GM20000 (cell line): ENCODE measurements at regions not wholly inside any gene's neighbourhood (a gene's known extent, or its start where the extent isn't known, plus 50 kb on each side); places are given as distances from the start of the nearest gene placed in this dataset.
"Not testable (repeated sequence)": the region's sequence is repeated elsewhere in the genome, so short reads cannot be mapped to it uniquely, and the experiment has no call there.

Experiments
- DNase-seq: peaks from one replicate; pipeline ENCODE4 v3.0.0; 2012; ENCODE audit warnings: low spot score
- CTCF ChIP-seq: IDR thresholded peaks from 2 replicates; pipeline ENCODE4 v1.5.1; 2012; ENCODE audit warnings: mild to moderate bottlenecking, control low read depth; ENCODE audit errors: extremely low read depth, missing control alignments

GRCh38 chr6:101080597-101080996 is 199.5 kb upstream of the ASCC3 start:
- TF ChIP-seq CTCF, result no peak
- DNase-seq, result no peak

- no peak for DNase-seq
- no peak for TF ChIP-seq CTCF
Observed at GRCh38 chr6:101083533-101084175, 202.5 kb upstream of the ASCC3 start.

- no peak for DNase-seq
- TF ChIP-seq CTCF, result no peak
Observed at GRCh38 chr6:101085327-101085726, 204.2 kb upstream of the ASCC3 start.

GRCh38 chr6:101086473-101086872 is 205.3 kb upstream of the ASCC3 start:
- DNase-seq, result no peak
- no peak for TF ChIP-seq CTCF

- TF ChIP-seq CTCF, result no peak
- DNase-seq, result no peak
Observed at GRCh38 chr6:101088594-101088993, 207.5 kb upstream of the ASCC3 start.

- no peak for TF ChIP-seq CTCF
- no peak for DNase-seq
Observed at GRCh38 chr6:101089640-101090039, 208.5 kb upstream of the ASCC3 start.

GRCh38 chr6:101090281-101090680 is 209.2 kb upstream of the ASCC3 start:
- no peak for DNase-seq
- TF ChIP-seq CTCF, result no peak

GRCh38 chr6:101098605-101099004 is 217.5 kb upstream of the ASCC3 start:
- not testable (repeated sequence) for DNase-seq
